Stomach (tissue), 4 donors: ENCODE measurements at regions not wholly inside any gene's neighbourhood (a gene's known extent, or its start where the extent isn't known, plus 50 kb on each side); places are given as distances from the start of the nearest gene placed in this dataset.

ENCODE experiments used
- EP300 ChIP-seq: sonication (generic); formaldehyde crosslinking; IDR thresholded peaks from one replicate; pipeline ENCODE4 v1.6.1; 2017; ENCODE audit warnings: antibody characterized with exemption
- POLR2A ChIP-seq, 4 donors: fragments of 450-650 bp; IDR thresholded peaks; one replicate each; pipeline ENCODE4 v1.6.1; 2016; ENCODE audit warnings: antibody characterized with exemption in 4 of 4, control low read depth in 2 of 4, mild to moderate bottlenecking in 1 of 4, moderate library complexity in 1 of 4
- POLR2AphosphoS5 ChIP-seq, 3 donors: sonication (generic); formaldehyde crosslinking; IDR thresholded peaks; one replicate each; pipeline ENCODE4 v1.6.1; 2016; ENCODE audit warnings: antibody characterized with exemption in 3 of 3
- TF ChIP-seq, protein P1 (sequence below), 7 experiments: fragments of 450-650 bp in 4 of 7; fragments of 200-600 bp in 3 of 7; sonication (generic) in 3 of 7; IDR thresholded peaks; one replicate each; pipeline ENCODE4 v1.5.1; 2016 to 2019; ENCODE audit warnings: antibody characterized with exemption in 7 of 7, control low read depth in 2 of 7, mild to moderate bottlenecking in 1 of 7

GRCh38 chr6:890995-891394 is 198.1 kb upstream of the EXOC2 start:
- TF ChIP-seq, protein P1, sequence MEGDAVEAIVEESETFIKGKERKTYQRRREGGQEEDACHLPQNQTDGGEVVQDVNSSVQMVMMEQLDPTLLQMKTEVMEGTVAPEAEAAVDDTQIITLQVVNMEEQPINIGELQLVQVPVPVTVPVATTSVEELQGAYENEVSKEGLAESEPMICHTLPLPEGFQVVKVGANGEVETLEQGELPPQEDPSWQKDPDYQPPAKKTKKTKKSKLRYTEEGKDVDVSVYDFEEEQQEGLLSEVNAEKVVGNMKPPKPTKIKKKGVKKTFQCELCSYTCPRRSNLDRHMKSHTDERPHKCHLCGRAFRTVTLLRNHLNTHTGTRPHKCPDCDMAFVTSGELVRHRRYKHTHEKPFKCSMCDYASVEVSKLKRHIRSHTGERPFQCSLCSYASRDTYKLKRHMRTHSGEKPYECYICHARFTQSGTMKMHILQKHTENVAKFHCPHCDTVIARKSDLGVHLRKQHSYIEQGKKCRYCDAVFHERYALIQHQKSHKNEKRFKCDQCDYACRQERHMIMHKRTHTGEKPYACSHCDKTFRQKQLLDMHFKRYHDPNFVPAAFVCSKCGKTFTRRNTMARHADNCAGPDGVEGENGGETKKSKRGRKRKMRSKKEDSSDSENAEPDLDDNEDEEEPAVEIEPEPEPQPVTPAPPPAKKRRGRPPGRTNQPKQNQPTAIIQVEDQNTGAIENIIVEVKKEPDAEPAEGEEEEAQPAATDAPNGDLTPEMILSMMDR (IDR thresholded peaks at IDR 0.05) = no peak
- TF ChIP-seq POLR2A (IDR thresholded peaks at IDR 0.05) = no peak
- no peak for TF ChIP-seq EP300
- no peak for TF ChIP-seq POLR2AphosphoS5 (IDR thresholded peaks at IDR 0.05)
